Ishikawa (cell line): ENCODE measurements at regions not wholly inside any gene's neighbourhood (a gene's known extent, or its start where the extent isn't known, plus 50 kb on each side); places are given as distances from the start of the nearest gene placed in this dataset.

ENCODE experiments used
- CREB1 ChIP-seq: IDR thresholded peaks from 2 replicates; pipeline ENCODE4 v1.6.1; 2012; ENCODE audit warnings: low read depth
- EGR1 ChIP-seq: IDR thresholded peaks from 2 replicates; pipeline ENCODE4 v1.6.1; 2012
- EP300 ChIP-seq: IDR thresholded peaks from 2 replicates; pipeline ENCODE4 v1.6.1; 2012; ENCODE audit warnings: borderline replicate concordance
- FOXM1 ChIP-seq: IDR thresholded peaks from 2 replicates; pipeline ENCODE4 v1.6.1; 2012; ENCODE audit warnings: low read depth, borderline replicate concordance
- NFIC ChIP-seq: IDR thresholded peaks from 2 replicates; pipeline ENCODE4 v1.6.1; 2012
- RAD21 ChIP-seq: IDR thresholded peaks from 2 replicates; pipeline ENCODE4 v1.6.1; 2012; ENCODE audit warnings: low read depth
- TEAD4 ChIP-seq: IDR thresholded peaks from 2 replicates; pipeline ENCODE4 v1.6.1; 2012
- YY1 ChIP-seq: IDR thresholded peaks from 2 replicates; pipeline ENCODE4 v1.6.1; 2012; ENCODE audit warnings: low read depth
- TF ChIP-seq, protein P1 (sequence below): IDR thresholded peaks from 2 replicates; pipeline ENCODE4 v1.6.1; 2012; ENCODE audit warnings: low read depth, mild to moderate bottlenecking
- TF ChIP-seq, protein P2 (sequence below): IDR thresholded peaks from 2 replicates; pipeline ENCODE4 v1.6.1; 2012

DNA sequence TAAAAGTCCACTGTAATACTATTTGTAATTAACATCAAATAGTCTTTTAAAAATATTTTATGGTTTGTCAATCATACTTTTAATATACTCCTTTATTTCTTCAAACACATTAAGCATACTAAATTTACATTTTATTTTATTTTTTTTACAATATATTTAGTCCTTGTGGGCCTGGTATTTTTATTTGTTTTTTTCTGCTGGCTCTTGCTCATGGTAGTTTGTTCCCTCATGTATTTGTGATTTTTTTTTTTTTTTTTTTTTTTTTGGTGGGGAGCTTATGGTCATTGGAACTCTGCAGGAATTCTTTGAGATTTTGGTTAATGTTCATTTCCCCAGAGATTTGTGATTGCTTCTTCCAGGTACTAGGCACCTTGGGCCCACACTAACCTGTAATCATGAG lies 185.5 kb downstream of the PDGFRA start:
- TF ChIP-seq RAD21: no peak
- TF ChIP-seq NFIC: no peak
- no peak for TF ChIP-seq YY1
- TF ChIP-seq, protein P1, sequence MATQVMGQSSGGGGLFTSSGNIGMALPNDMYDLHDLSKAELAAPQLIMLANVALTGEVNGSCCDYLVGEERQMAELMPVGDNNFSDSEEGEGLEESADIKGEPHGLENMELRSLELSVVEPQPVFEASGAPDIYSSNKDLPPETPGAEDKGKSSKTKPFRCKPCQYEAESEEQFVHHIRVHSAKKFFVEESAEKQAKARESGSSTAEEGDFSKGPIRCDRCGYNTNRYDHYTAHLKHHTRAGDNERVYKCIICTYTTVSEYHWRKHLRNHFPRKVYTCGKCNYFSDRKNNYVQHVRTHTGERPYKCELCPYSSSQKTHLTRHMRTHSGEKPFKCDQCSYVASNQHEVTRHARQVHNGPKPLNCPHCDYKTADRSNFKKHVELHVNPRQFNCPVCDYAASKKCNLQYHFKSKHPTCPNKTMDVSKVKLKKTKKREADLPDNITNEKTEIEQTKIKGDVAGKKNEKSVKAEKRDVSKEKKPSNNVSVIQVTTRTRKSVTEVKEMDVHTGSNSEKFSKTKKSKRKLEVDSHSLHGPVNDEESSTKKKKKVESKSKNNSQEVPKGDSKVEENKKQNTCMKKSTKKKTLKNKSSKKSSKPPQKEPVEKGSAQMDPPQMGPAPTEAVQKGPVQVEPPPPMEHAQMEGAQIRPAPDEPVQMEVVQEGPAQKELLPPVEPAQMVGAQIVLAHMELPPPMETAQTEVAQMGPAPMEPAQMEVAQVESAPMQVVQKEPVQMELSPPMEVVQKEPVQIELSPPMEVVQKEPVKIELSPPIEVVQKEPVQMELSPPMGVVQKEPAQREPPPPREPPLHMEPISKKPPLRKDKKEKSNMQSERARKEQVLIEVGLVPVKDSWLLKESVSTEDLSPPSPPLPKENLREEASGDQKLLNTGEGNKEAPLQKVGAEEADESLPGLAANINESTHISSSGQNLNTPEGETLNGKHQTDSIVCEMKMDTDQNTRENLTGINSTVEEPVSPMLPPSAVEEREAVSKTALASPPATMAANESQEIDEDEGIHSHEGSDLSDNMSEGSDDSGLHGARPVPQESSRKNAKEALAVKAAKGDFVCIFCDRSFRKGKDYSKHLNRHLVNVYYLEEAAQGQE: no peak
- TF ChIP-seq, protein P2, sequence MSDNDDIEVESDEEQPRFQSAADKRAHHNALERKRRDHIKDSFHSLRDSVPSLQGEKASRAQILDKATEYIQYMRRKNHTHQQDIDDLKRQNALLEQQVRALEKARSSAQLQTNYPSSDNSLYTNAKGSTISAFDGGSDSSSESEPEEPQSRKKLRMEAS: no peak
- TF ChIP-seq CREB1: no peak
- no peak for TF ChIP-seq FOXM1
- TF ChIP-seq EGR1: no peak
- TF ChIP-seq TEAD4: no peak
- TF ChIP-seq EP300: no peak
